Prostate gland (tissue), 2 donors: ENCODE measurements at regions not wholly inside any gene's neighbourhood (a gene's known extent, or its start where the extent isn't known, plus 50 kb on each side); places are given as distances from the start of the nearest gene placed in this dataset.

Experiments
- CTCF ChIP-seq, 4 experiments: fragments of 200-600 bp in 2 of 4; fragments of 450-650 bp in 2 of 4; sonication (generic) in 2 of 4; IDR thresholded peaks; 1 replicate in 3 of 4; 2 replicates in 1 of 4; pipeline ENCODE4 v1.5.1; 2016 to 2019; ENCODE audit warnings: antibody characterized with exemption in 4 of 4, mild to moderate bottlenecking in 2 of 4, moderate library complexity in 2 of 4
- POLR2AphosphoS5 ChIP-seq: sonication (generic); formaldehyde crosslinking; IDR thresholded peaks from one replicate; pipeline ENCODE4 v1.6.1; 2017; ENCODE audit warnings: antibody characterized with exemption

- TF ChIP-seq CTCF (IDR thresholded peaks at IDR 0.05): no peak
- TF ChIP-seq POLR2AphosphoS5: no peak
Observed at GRCh38 chr6:53413326-53413725, 64.6 kb upstream of the ELOVL5 start.
